WTC11 (cell line): ENCODE measurements at regions not wholly inside any gene's neighbourhood (a gene's known extent, or its start where the extent isn't known, plus 50 kb on each side); places are given as distances from the start of the nearest gene placed in this dataset.

Experiments
- ATAC-seq: fragments of 200-7000 bp; cut with Tn5 transposase; 2 replicates; pipeline ENCODE4 v1.10.0; 2021; ENCODE audit warnings: mild to moderate bottlenecking, moderate library complexity
- CTCF ChIA-PET: fragments of 300-600 bp; sonication (Branson Sonifier 250); formaldehyde crosslinking; loops from one replicate; lab custom pipeline; 2021; ENCODE audit warnings: antibody characterized with exemption; lab: Charles Lee
- POLR2A ChIA-PET: fragments of 350-600 bp; sonication (Branson Sonifier 250); formaldehyde crosslinking; loops from one replicate; lab custom pipeline; 2021; ENCODE audit warnings: antibody characterized with exemption; lab: Charles Lee
- DNase-seq: peaks from one replicate; pipeline ENCODE4 v3.0.0; 2021; ENCODE audit warnings: low spot score
- H3K27ac Mint-ChIP-seq: 2 replicates; pipeline ENCODE4 v1.8.0; 2021; ENCODE audit warnings: mixed read lengths
- H3K27me3 Mint-ChIP-seq: 2 replicates; pipeline ENCODE4 v1.8.0; 2021; ENCODE audit warnings: low read depth, mild to moderate bottlenecking, moderate library complexity, mixed read lengths
- H3K36me3 Mint-ChIP-seq: 2 replicates; pipeline ENCODE4 v1.8.0; 2021; ENCODE audit warnings: mixed read lengths
- H3K4me1 Mint-ChIP-seq: 2 replicates; pipeline ENCODE4 v1.8.0; 2022; ENCODE audit warnings: mixed read lengths
- H3K4me3 Mint-ChIP-seq: 2 replicates; pipeline ENCODE4 v1.8.0; 2021; ENCODE audit warnings: mild to moderate bottlenecking, moderate library complexity, mixed read lengths
- H3K9me3 Mint-ChIP-seq: 2 replicates; pipeline ENCODE4 v1.8.0; 2021; ENCODE audit warnings: mixed read lengths
- EMX1 ChIP-seq: fragments of 250-450 bp; sonication (Bioruptor Pico); IDR thresholded peaks from 2 replicates; pipeline ENCODE4 v1.8.0; 2021; ENCODE audit warnings: mild to moderate bottlenecking
- FOXP1 ChIP-seq: sonication (generic); formaldehyde crosslinking; IDR thresholded peaks from 2 replicates; pipeline ENCODE4 v1.8.0; 2022; ENCODE audit warnings: missing genetic modification reagents, mild to moderate bottlenecking, moderate library complexity, borderline replicate concordance
- KAT7 ChIP-seq: sonication (generic); formaldehyde crosslinking; IDR thresholded peaks from 2 replicates; pipeline ENCODE4 v1.8.1; 2023; ENCODE audit warnings: missing genetic modification reagents, mild to moderate bottlenecking, borderline replicate concordance
- MYBL2 ChIP-seq: sonication (generic); formaldehyde crosslinking; IDR thresholded peaks from 2 replicates; pipeline ENCODE4 v1.8.1; 2023; ENCODE audit warnings: mild to moderate bottlenecking, moderate library complexity, missing genetic modification reagents
- NR2C2 ChIP-seq: sonication (generic); formaldehyde crosslinking; IDR thresholded peaks from 2 replicates; pipeline ENCODE4 v1.8.0; 2022; ENCODE audit warnings: mild to moderate bottlenecking, missing genetic modification reagents
- ZNF219 ChIP-seq: sonication (generic); formaldehyde crosslinking; IDR thresholded peaks from 2 replicates; pipeline ENCODE4 v1.8.0; 2023; ENCODE audit warnings: missing genetic modification reagents, mild to moderate bottlenecking, borderline replicate concordance
- ZNF232 ChIP-seq: sonication (generic); formaldehyde crosslinking; IDR thresholded peaks from 2 replicates; pipeline ENCODE4 v1.8.0; 2022; ENCODE audit warnings: mild to moderate bottlenecking, missing genetic modification reagents
- ZNF416 ChIP-seq: fragments of 250-450 bp; sonication (Bioruptor Pico); IDR thresholded peaks from 2 replicates; pipeline ENCODE4 v1.9.0; 2021; ENCODE audit warnings: mild to moderate bottlenecking, inconsistent platforms
- TF ChIP-seq, protein P1 (sequence below): sonication (generic); formaldehyde crosslinking; IDR thresholded peaks from 2 replicates; pipeline ENCODE4 v1.8.1; 2022; ENCODE audit warnings: mild to moderate bottlenecking, missing genetic modification reagents, moderate library complexity, borderline replicate concordance
- TF ChIP-seq, protein P2 (sequence below): sonication (generic); formaldehyde crosslinking; IDR thresholded peaks from 2 replicates; pipeline ENCODE4 v1.8.1; 2023; ENCODE audit warnings: mild to moderate bottlenecking, moderate library complexity, missing genetic modification reagents
- TF ChIP-seq, protein P3 (sequence below): fragments of 250-450 bp; sonication (Bioruptor Pico); conservative IDR thresholded peaks from 2 replicates; pipeline ENCODE4 v1.9.0; 2021; ENCODE audit warnings: mild to moderate bottlenecking
- TF ChIP-seq, protein P4 (sequence below): sonication (generic); formaldehyde crosslinking; IDR thresholded peaks from 2 replicates; pipeline ENCODE4 v1.8.0; 2022; ENCODE audit warnings: mild to moderate bottlenecking, missing genetic modification reagents
- TF ChIP-seq, protein P5 (sequence below): sonication (generic); formaldehyde crosslinking; IDR thresholded peaks from 2 replicates; pipeline ENCODE4 v1.8.1; 2023; ENCODE audit warnings: mild to moderate bottlenecking, missing genetic modification reagents
- TF ChIP-seq, protein P6 (sequence below): sonication (generic); formaldehyde crosslinking; IDR thresholded peaks from 2 replicates; pipeline ENCODE4 v1.8.1; 2023; ENCODE audit warnings: mild to moderate bottlenecking, missing genetic modification reagents, borderline replicate concordance

DNA sequence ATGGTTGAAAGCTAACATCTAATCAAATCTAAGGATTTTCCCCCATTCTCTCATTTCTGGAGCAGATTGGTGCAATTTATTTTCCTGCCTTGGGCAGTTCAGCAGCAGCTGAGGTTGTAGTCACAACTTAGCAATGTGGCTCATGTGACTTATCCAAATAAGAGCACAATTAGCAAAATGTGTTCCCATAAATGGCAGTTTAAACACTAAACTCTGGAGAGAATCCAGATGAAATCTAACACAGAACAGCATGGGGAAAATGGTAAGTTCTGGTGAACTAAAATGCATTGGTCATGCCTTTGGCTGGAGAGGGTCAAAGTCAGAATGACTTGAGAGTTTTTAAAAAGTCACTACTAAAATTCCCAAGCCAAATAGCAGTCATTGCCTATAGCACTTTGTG, 422.6 kb upstream of the DIPK2B start:
- Mint-ChIP-seq H3K27me3 (no peaks in the 10 kb centered on the region), H3K36me3 (no peaks in the 10 kb centered on the region; the same call in 1 of the 2 replicates), H3K27ac (no peak overlapping the region), H3K4me1 (peaks cover 25% of the 10 kb centered on the region), H3K9me3 (peaks cover 12% of the 10 kb centered on the region), H3K4me3 (no peak overlapping the region)
- ATAC-seq = no peak
- no peak for TF ChIP-seq EMX1 (CRISPR knock-in tag)
- no peak for TF ChIP-seq MYBL2 (CRISPR knock-in tag)
- TF ChIP-seq, protein P1, sequence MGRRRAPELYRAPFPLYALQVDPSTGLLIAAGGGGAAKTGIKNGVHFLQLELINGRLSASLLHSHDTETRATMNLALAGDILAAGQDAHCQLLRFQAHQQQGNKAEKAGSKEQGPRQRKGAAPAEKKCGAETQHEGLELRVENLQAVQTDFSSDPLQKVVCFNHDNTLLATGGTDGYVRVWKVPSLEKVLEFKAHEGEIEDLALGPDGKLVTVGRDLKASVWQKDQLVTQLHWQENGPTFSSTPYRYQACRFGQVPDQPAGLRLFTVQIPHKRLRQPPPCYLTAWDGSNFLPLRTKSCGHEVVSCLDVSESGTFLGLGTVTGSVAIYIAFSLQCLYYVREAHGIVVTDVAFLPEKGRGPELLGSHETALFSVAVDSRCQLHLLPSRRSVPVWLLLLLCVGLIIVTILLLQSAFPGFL (CRISPR knock-in tag) = no peak
- no peak for TF ChIP-seq FOXP1 (CRISPR knock-in tag)
- TF ChIP-seq, protein P2, sequence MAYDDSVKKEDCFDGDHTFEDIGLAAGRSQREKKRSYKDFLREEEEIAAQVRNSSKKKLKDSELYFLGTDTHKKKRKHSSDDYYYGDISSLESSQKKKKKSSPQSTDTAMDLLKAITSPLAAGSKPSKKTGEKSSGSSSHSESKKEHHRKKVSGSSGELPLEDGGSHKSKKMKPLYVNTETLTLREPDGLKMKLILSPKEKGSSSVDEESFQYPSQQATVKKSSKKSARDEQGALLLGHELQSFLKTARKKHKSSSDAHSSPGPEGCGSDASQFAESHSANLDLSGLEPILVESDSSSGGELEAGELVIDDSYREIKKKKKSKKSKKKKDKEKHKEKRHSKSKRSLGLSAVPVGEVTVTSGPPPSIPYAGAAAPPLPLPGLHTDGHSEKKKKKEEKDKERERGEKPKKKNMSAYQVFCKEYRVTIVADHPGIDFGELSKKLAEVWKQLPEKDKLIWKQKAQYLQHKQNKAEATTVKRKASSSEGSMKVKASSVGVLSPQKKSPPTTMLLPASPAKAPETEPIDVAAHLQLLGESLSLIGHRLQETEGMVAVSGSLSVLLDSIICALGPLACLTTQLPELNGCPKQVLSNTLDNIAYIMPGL (CRISPR knock-in tag) = no peak
- no peak for TF ChIP-seq NR2C2
- TF ChIP-seq, protein P3, sequence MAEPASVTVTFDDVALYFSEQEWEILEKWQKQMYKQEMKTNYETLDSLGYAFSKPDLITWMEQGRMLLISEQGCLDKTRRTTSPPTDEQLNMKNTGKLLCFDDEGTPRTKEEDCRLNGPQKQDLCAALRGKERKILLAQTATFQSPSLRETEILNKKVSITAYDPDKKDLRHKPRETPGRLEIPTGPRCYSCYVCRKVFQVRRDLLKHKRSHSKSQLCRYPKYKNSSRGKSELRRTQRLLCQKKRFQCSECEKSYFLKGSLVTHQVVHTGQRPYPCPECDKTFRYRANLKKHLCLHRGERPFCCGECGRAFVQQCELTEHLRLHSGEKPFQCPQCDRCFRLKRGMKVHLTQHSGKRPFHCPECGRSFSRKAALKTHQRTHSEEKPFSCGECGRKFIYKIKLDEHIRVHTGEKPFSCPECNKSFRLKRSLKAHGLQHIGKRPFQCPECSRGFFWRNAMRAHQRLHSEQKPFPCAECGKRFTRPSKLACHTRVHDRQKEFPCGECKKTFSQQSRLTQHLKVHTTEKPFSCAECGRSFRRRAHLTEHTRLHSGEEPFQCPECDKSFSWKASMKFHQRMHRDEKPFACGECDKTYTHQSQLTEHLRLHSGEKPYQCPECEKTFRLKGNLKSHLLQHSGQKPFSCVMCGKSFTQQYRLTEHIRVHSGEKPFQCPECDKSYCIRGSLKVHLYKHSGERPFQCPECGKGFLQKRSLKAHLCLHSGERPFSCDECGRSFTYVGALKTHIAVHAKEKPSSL (CRISPR knock-in tag) = no peak
- TF ChIP-seq, protein P4, sequence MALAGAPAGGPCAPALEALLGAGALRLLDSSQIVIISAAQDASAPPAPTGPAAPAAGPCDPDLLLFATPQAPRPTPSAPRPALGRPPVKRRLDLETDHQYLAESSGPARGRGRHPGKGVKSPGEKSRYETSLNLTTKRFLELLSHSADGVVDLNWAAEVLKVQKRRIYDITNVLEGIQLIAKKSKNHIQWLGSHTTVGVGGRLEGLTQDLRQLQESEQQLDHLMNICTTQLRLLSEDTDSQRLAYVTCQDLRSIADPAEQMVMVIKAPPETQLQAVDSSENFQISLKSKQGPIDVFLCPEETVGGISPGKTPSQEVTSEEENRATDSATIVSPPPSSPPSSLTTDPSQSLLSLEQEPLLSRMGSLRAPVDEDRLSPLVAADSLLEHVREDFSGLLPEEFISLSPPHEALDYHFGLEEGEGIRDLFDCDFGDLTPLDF (CRISPR knock-in tag) = no peak
- no peak for TF ChIP-seq ZNF232 (CRISPR knock-in tag)
- TF ChIP-seq, protein P5, sequence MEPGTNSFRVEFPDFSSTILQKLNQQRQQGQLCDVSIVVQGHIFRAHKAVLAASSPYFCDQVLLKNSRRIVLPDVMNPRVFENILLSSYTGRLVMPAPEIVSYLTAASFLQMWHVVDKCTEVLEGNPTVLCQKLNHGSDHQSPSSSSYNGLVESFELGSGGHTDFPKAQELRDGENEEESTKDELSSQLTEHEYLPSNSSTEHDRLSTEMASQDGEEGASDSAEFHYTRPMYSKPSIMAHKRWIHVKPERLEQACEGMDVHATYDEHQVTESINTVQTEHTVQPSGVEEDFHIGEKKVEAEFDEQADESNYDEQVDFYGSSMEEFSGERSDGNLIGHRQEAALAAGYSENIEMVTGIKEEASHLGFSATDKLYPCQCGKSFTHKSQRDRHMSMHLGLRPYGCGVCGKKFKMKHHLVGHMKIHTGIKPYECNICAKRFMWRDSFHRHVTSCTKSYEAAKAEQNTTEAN (CRISPR knock-in tag) = no peak
- TF ChIP-seq ZNF219 (CRISPR knock-in tag) = no peak
- no peak for TF ChIP-seq ZNF416 (CRISPR knock-in tag)
- TF ChIP-seq KAT7 (CRISPR knock-in tag) = no peak
- TF ChIP-seq, protein P6, sequence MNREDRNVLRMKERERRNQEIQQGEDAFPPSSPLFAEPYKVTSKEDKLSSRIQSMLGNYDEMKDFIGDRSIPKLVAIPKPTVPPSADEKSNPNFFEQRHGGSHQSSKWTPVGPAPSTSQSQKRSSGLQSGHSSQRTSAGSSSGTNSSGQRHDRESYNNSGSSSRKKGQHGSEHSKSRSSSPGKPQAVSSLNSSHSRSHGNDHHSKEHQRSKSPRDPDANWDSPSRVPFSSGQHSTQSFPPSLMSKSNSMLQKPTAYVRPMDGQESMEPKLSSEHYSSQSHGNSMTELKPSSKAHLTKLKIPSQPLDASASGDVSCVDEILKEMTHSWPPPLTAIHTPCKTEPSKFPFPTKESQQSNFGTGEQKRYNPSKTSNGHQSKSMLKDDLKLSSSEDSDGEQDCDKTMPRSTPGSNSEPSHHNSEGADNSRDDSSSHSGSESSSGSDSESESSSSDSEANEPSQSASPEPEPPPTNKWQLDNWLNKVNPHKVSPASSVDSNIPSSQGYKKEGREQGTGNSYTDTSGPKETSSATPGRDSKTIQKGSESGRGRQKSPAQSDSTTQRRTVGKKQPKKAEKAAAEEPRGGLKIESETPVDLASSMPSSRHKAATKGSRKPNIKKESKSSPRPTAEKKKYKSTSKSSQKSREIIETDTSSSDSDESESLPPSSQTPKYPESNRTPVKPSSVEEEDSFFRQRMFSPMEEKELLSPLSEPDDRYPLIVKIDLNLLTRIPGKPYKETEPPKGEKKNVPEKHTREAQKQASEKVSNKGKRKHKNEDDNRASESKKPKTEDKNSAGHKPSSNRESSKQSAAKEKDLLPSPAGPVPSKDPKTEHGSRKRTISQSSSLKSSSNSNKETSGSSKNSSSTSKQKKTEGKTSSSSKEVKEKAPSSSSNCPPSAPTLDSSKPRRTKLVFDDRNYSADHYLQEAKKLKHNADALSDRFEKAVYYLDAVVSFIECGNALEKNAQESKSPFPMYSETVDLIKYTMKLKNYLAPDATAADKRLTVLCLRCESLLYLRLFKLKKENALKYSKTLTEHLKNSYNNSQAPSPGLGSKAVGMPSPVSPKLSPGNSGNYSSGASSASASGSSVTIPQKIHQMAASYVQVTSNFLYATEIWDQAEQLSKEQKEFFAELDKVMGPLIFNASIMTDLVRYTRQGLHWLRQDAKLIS (CRISPR knock-in tag) = no peak
- ChIA-PET CTCF (no interaction called here), POLR2A (no interaction called here)
- no peak for DNase-seq
